PC-9 (cell line): ENCODE measurements at regions not wholly inside any gene's neighbourhood (a gene's known extent, or its start where the extent isn't known, plus 50 kb on each side); places are given as distances from the start of the nearest gene placed in this dataset.

ENCODE experiments used
- BruUV-seq: library from RNA; stranded (reverse); fragments of 400-500 nt; replicated peaks from 2 replicates; lab custom pipeline; 2021; lab: Mats Ljungman, UMichigan
- CTCF ChIA-PET: fragments of 300-600 bp; sonication (Branson Sonifier 250); formaldehyde crosslinking; loops from one replicate; lab custom pipeline; 2022; ENCODE audit warnings: antibody characterized with exemption; lab: Charles Lee
- POLR2A ChIA-PET: fragments of 300-600 bp; sonication (Branson Sonifier 250); formaldehyde crosslinking; loops from one replicate; lab custom pipeline; 2022; ENCODE audit warnings: antibody characterized with exemption; ENCODE audit not compliant: unreplicated experiment; lab: Charles Lee
- DNase-seq, 2 experiments: peaks; one replicate each; pipeline versions ENCODE4 v3.0.0 to v3.0.0-alpha.2; 2015 to 2022; ENCODE audit warnings: mixed read lengths in 1 of 2
- H2AFZ ChIP-seq: fragments of 200-600 bp; sonication (generic); 2 replicates; pipeline ENCODE4 v1.8.1; 2017; ENCODE audit warnings: antibody characterized with exemption
- H3F3A ChIP-seq: fragments of 200-600 bp; sonication (generic); 2 replicates; pipeline ENCODE4 v1.8.1; 2017; ENCODE audit warnings: antibody characterized with exemption, mild to moderate bottlenecking, low read depth; ENCODE audit not compliant: insufficient read depth
- H3K27ac ChIP-seq: fragments of 200-600 bp; sonication (generic); 2 replicates; pipeline ENCODE4 v1.6.1; 2016; ENCODE audit warnings: mixed run types
- H3K27me3 ChIP-seq: fragments of 200-600 bp; sonication (generic); 2 replicates; pipeline ENCODE4 v1.6.1; 2016; ENCODE audit warnings: low read depth, mixed run types; ENCODE audit not compliant: insufficient read depth
- H3K36me3 ChIP-seq: fragments of 200-600 bp; sonication (generic); 2 replicates; pipeline ENCODE4 v1.6.1; 2016; ENCODE audit warnings: low read depth, mixed run types
- H3K4me1 ChIP-seq: fragments of 200-600 bp; sonication (generic); replicated peaks from 2 replicates; pipeline ENCODE4 v1.6.1; 2016; ENCODE audit warnings: mixed run types; ENCODE audit not compliant: insufficient read depth
- H3K4me2 ChIP-seq: fragments of 200-600 bp; sonication (generic); 2 replicates; pipeline ENCODE4 v1.6.1; 2017; ENCODE audit warnings: mixed run types
- H3K4me3 ChIP-seq: fragments of 200-600 bp; sonication (generic); 2 replicates; pipeline ENCODE4 v1.6.1; 2016; ENCODE audit warnings: mixed run types
- H3K79me2 ChIP-seq: fragments of 200-600 bp; sonication (generic); 2 replicates; pipeline ENCODE4 v1.6.1; 2017; ENCODE audit warnings: low read depth, mixed run types
- H3K9me2 ChIP-seq: fragments of 200-600 bp; sonication (generic); 2 replicates; pipeline ENCODE4 v1.8.1; 2017; ENCODE audit warnings: mild to moderate bottlenecking; ENCODE audit not compliant: insufficient read depth
- H3K9me3 ChIP-seq: fragments of 200-600 bp; sonication (generic); 2 replicates; pipeline ENCODE4 v1.8.1; 2016; ENCODE audit warnings: low read depth; ENCODE audit not compliant: insufficient read depth
- H4K20me1 ChIP-seq: fragments of 200-600 bp; sonication (generic); 2 replicates; pipeline ENCODE4 v1.8.1; 2017; ENCODE audit not compliant: insufficient read depth
- CTCF ChIP-seq: fragments of 200-600 bp; sonication (generic); conservative IDR thresholded peaks from 2 replicates; pipeline ENCODE4 v1.6.1; 2017; ENCODE audit warnings: mixed run types, antibody characterized with exemption, mild to moderate bottlenecking, moderate library complexity
- EZH2 ChIP-seq: fragments of 200-600 bp; sonication (generic); IDR thresholded peaks from 2 replicates; pipeline ENCODE4 v1.8.0; 2017; ENCODE audit warnings: antibody characterized with exemption, low read depth
- intact Hi-C: fragments of 100-400 bp; cut with micrococcal nuclease; formaldehyde crosslinking; loops from one replicate; pipeline ENCODE4 v1.10.0; 2022; ENCODE audit not compliant: unreplicated experiment

GRCh38 chr9:88287972-88288371 is 100.3 kb upstream of the SPIN1 start:
- intact Hi-C loops: no loop called here
- no peak overlapping the region for H3K4me2 ChIP-seq
- no peaks in the 10 kb centered on the region for H4K20me1 ChIP-seq
- H3K27me3 ChIP-seq: no peaks in the 10 kb centered on the region
- H3K36me3 ChIP-seq: no peaks in the 10 kb centered on the region
- H3F3A ChIP-seq: peaks cover 3% of the 10 kb centered on the region; the same call in 1 of the 2 replicates
- no peak overlapping the region for H2AFZ ChIP-seq
- no peaks in the 10 kb centered on the region for H3K79me2 ChIP-seq
- BruUV-seq: no TSS peak
- H3K9me3 ChIP-seq: peaks cover 4% of the 10 kb centered on the region; the same call in 1 of the 2 replicates
- ChIA-PET CTCF (interaction anchor here (0.5 kb wide), 1 partner anchor 115 kb away, joined by 4 read pairs; no protein-coding TSS in a partner anchor), POLR2A (no interaction called here)
- no peaks in the 10 kb centered on the region for H3K9me2 ChIP-seq
- H3K4me1 ChIP-seq: 0 out of 2 replicates have a peak, but pooled peaks cover 4% of the 10 kb centered on the region
- H3K27ac ChIP-seq: no peak overlapping the region
- TF ChIP-seq EZH2 (no peak), CTCF (no peak)
- no peak for DNase-seq
- no peak overlapping the region for H3K4me3 ChIP-seq

- no peaks in the 10 kb centered on the region for H3K9me2 ChIP-seq
- peak; percentile 77 to 83 for DNase-seq
- peaks cover 17% of the 10 kb centered on the region; the same call in 1 of the 2 replicates for H3F3A ChIP-seq
- intact Hi-C loops: loop anchor here (1.0 to 5.0 kb wide), 6 partner anchors 10 to 296 kb away; partner anchors contain the start of genes NXNL2 and SPIN1
- peaks cover 4% of the 10 kb centered on the region; the same call in 1 of the 2 replicates for H3K9me3 ChIP-seq
- H3K27ac ChIP-seq: peak overlapping the region; percentile 60
- ChIA-PET POLR2A (no interaction called here), CTCF (no interaction called here)
- TF ChIP-seq EZH2 (no peak), CTCF (0 out of 2 replicates have a peak, but pooled peaks have one; percentile 26)
- no peaks in the 10 kb centered on the region for H3K36me3 ChIP-seq
- no peaks in the 10 kb centered on the region for H3K27me3 ChIP-seq
- peak overlapping the region; percentile 72 for H3K4me2 ChIP-seq
- peaks cover 30% of the 10 kb centered on the region for H3K4me1 ChIP-seq
- no peaks in the 10 kb centered on the region for H4K20me1 ChIP-seq
- no TSS peak for BruUV-seq
- H3K4me3 ChIP-seq: peak overlapping the region; percentile 14; the same call in 1 of the 2 replicates
- peak overlapping the region; percentile 67 for H2AFZ ChIP-seq
- no peaks in the 10 kb centered on the region for H3K79me2 ChIP-seq
These were observed 107.3 kb upstream of the SPIN1 start for GRCh38 chr9:88280816-88281382.

- H3K27ac ChIP-seq: no peak overlapping the region
- H3K9me2 ChIP-seq: no peaks in the 10 kb centered on the region
- no peaks in the 10 kb centered on the region for H3K27me3 ChIP-seq
- no peak for TF ChIP-seq EZH2
- no peak for TF ChIP-seq CTCF
- no peak overlapping the region for H3K4me3 ChIP-seq
- H2AFZ ChIP-seq: no peak overlapping the region
- no peaks in the 10 kb centered on the region for H3K79me2 ChIP-seq
- BruUV-seq: no TSS peak
- H4K20me1 ChIP-seq: no peaks in the 10 kb centered on the region
- peaks cover 31% of the 10 kb centered on the region for H3K4me1 ChIP-seq
- peaks cover 17% of the 10 kb centered on the region; the same call in 1 of the 2 replicates for H3F3A ChIP-seq
- no peak for DNase-seq
- no peaks in the 10 kb centered on the region for H3K36me3 ChIP-seq
- POLR2A ChIA-PET: no interaction called here
- H3K4me2 ChIP-seq: no peak overlapping the region
- H3K9me3 ChIP-seq: no peaks in the 10 kb centered on the region
- intact Hi-C loops: no loop called here
- CTCF ChIA-PET: no interaction called here
These were observed 110.2 kb upstream of the SPIN1 start for GRCh38 chr9:88278036-88278435.
